ENCODE measurements at regions not wholly inside any gene's neighbourhood (a gene's known extent, or its start where the extent isn't known, plus 50 kb on each side); places are given as distances from the start of the nearest gene placed in this dataset.
"Not testable (repeated sequence)": the region's sequence is repeated elsewhere in the genome, so short reads cannot be mapped to it uniquely, and the experiment has no call there.

DNA sequence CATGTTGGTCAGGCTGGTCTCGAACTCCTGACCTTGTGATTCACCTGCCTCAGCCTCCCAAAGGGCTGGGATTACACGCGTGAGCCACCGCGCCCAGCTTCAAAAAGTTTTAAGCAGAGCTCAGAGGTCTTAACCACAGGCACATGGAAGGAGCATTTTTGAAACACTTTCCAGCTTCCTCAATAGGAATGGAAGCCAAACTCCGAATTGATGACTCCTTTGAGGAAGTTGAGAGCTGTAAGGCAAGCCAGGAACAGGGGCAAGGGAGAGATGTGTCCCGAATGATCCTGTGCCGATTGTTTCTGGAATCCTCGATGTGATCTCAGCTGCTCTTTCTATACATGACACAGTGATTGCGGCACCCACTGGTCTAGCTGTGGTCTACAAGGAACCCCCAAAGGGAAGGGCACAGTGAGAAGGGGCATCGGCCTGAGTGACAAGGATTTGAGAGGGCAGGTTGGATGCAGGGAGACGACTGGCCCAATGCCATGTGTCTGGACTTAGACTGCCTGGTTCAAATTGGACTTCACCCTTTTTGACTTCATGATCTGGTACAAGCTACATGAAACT is 116.2 kb downstream of the ADRA2C start:
- not testable (repeated sequence) for DNase-seq

DNA sequence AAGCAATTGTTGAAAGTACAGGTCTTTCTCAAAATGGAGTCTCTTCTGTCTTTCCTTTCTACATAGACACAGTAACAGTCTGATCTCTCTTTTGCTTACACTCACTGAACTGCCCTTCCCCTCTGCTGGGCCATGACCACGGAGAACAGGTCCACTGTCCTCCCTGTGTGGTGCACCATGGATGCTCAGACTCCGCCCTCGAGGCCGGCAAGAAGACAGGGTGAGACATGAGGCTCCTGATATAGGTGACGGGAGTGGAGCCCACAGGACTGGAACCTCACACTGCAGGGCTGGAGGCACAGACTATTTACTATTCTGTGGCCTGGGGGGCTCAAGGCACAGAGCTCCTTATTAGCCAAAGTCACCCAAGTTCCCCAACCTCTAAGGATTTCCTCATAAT is 118.1 kb downstream of the ADRA2C start:
- DNase-seq, result not testable (repeated sequence)

- DNase-seq, result not testable (repeated sequence)
Measured at GRCh38 chr4:3893590-3893989, 127.4 kb downstream of the ADRA2C start.

DNA sequence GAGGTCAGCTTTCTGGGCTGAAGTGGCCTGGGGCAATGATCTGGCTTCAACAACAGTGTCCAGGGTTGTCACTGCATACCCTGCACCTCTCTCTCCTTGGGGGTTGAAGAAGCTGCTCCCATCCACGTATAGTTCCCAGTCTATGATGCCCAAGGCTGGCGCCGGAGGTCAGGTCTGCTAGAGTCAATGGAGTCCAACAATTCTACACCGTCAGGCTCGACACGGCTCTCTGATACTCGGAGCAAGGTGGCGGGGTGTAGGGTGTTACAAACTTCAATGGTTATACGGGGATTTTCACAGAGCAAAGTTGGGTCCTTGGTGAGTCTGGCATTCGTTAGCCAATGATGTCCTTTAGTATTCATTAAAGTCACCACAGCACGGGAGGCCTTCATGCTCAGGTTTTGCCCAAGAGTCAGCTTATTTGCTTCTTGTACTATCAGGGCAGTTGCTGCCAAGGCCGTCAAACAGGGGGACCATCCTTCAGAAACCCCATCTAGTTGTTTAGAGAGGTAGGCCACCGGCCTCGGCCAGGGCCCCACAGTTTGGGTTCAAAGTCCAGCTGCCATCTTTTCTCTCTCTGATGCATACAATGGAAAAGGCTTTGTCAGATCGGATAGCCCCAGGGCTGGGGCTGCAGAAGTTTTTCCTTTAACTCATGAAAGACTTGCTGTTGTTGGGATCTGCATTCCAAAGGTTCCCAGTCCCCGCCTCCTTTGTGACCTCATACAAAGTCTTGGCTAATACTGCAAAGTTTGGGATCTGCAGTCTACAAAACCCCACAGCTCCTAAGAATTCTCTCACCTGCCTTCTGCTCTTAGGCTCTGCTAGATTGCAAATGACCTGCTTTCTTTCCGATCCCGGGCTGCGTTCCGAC is 128.1 kb downstream of the ADRA2C start:
- DNase-seq, result not testable (repeated sequence)

- no peak for DNase-seq
Measured at GRCh38 chr4:3896441-3896840, 130.3 kb downstream of the ADRA2C start.

- not testable (repeated sequence) for DNase-seq
Measured at GRCh38 chr4:3896871-3897578, 130.8 kb downstream of the ADRA2C start.

GRCh38 chr4:3898098-3898497 is 131.9 kb downstream of the ADRA2C start:
- no peak for DNase-seq

GRCh38 chr4:3898928-3899327 is 132.7 kb downstream of the ADRA2C start:
- DNase-seq, result not testable (repeated sequence)

DNA sequence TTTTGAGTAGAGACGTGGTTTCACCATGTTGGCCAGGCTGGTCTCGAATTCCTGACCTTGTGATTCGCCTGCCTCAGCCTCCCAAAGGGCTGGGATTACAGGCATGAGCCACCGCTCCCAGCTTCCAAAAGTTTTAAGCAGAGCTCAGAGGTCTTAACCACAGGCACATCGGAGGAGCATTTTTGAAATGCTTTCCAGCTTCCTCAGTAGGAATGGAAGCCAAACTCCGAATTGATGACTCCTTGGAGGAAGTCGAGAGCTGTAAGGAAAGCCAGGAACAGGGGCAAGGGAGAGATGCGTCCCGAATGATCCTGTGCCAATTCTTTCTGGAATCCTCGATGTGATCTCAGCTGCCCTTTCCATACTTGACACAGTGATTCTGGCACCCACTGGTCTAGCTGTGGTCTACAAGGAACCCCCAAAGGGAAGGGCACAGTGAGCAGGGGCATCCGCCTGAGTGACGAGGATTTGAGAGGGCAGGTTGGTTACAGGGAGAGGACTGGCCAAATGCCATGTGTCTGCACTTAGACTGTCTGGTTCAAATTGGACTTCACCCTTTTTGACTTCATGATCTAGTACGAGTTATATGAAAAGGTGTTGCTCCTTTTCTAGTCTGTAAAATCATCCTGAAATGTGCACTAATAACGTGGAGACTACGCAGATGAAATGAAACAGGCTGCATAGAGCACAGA is 138.2 kb downstream of the ADRA2C start:
- DNase-seq, result not testable (repeated sequence)

- DNase-seq, result not testable (repeated sequence)
Measured at GRCh38 chr4:3909616-3910015, 143.4 kb downstream of the ADRA2C start.

DNA sequence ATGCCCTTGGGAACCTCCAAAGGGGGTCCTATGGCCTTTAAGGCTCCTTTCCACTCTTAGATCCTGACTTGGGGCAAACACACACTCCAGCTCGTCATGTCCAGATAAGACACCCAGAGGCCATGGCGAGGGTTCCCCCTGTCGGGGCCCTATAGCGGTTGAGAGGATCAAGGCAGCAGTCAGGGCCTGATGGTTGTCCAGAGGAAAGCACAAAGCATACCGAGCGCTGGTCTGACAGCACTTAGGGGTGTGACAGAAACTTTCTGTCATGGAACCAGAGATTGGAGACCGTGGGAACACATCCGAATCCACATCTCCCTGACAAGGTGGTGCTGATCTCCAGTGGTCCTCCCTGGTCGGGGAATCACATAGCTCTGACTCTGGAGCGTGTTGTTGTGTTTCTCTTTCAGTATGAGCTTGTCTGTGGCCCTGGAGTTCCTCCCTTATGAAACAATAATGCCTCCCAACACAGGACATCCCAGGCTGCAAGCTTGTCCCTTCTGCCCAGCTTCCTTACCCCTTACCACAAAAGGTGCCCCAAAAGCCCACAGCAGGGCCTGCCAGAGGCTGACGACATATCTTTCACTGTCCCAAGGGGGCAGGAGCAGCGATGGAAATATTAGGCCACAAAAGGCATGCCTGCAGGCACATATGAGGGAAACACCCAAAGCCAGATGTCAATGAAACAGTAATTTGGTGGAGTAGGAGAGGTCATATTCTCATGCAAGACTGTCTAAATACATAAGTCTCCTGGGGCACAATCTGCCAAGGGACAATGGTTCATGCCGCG is 144.2 kb downstream of the ADRA2C start:
- DNase-seq, result not testable (repeated sequence)

- no peak for DNase-seq
Measured at GRCh38 chr4:3911252-3911856, 145.2 kb downstream of the ADRA2C start.

DNA sequence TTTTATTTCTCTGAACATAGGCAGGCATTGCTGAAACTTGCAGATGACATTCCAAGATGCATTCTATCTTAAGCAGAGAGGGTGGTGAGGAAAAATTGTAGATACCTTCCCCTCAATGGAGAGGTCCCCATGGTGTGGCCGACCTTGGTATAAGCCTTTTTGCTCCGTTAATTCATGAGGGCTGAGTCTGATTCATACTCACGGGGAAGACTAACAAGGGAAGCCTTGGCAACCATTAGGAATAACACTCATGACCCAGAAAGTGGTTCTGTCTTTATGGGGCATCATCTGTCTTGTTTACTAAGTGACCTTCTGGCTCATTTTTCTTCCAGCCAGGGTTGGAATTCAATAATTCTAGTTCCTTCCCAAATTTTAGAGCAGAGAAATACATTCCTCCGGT is 148.3 kb downstream of the ADRA2C start:
- not testable (repeated sequence) for DNase-seq

- not testable (repeated sequence) for DNase-seq
Measured at GRCh38 chr4:3919509-3919908, 153.3 kb downstream of the ADRA2C start.

DNA sequence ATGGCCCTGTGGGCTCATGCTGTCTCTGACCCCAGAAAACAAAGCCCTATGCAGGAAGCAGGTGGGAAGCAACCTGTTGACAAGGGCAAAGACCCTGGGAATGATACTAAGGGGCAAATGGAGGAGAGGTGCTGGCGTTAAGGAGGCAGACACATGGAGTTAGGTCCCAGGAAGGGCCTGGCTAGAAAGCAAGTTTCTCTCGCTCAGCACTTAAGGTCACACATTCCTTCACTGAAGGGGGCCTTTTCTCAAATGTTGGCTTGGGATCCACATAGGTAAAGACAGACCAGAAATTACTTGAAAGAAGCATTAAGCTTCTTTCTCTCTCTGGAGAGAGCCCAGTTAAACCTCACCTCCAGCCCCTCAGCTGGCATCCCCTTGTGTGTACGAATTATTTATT is 155.7 kb downstream of the ADRA2C start:
- not testable (repeated sequence) for DNase-seq

DNA sequence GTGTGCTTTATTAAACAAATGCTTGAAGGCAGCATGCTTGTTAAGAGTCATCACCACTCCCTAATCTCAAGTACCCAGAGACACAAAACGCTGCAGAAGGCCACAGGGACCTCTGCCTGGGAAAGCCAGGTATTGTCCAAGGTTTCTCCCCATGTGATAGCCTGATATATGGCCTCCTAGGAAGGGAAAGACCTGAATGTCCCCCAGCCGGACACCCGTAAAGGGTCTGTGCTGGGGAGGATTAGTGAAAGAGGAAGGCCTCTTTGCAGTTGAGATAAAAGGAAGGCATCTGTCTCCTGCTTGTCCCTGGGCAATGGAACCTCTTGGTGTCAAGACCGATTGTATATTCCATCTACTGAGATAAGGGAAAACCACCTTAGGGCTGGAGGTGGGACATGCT is 159.7 kb downstream of the ADRA2C start:
- not testable (repeated sequence) for DNase-seq

GRCh38 chr4:3926271-3926670 is 160.1 kb downstream of the ADRA2C start:
- DNase-seq, result not testable (repeated sequence)

DNA sequence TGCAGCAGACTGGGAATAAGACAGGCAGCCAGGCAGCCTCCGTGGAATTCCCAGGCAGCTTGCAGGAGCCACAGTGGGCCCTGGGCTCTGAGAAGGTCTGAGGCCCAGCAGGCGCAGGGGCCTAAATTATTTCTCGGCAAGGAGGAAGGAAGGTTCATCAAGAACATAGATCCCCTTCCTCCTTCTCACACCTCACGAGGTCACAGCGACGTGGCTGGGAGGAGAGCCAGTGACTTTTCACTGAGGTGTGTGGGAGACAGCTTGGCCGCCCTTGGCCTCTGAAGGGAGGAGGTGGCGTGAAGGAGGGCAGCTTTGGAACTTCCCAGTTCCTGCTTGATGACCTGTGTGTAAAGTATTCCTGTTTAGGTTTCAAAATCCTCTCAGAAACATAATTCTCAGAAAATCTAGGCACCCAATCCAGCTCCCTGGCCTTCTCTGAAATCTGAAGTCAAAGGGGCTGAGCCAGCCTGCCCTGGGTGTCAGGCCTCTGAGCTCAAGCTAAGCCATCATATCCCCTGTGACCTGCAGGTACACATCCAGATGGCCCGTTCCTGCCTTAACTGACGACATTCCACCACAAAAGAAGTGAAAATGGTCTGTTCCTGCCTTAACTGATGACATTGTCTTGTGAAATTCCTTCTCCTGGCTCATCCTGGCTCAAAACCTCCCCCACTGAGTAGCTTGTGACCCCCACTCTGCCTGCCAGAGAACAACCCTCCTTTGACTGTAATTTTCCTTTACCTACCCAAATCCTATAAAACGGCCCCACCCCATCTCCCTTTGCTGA is 161.0 kb downstream of the ADRA2C start:
- not testable (repeated sequence) for DNase-seq

- DNase-seq, result not testable (repeated sequence)
Measured at GRCh38 chr4:3929431-3929830, 163.2 kb downstream of the ADRA2C start.

GRCh38 chr4:3932734-3933133 is 166.5 kb downstream of the ADRA2C start:
- not testable (repeated sequence) for DNase-seq

DNA sequence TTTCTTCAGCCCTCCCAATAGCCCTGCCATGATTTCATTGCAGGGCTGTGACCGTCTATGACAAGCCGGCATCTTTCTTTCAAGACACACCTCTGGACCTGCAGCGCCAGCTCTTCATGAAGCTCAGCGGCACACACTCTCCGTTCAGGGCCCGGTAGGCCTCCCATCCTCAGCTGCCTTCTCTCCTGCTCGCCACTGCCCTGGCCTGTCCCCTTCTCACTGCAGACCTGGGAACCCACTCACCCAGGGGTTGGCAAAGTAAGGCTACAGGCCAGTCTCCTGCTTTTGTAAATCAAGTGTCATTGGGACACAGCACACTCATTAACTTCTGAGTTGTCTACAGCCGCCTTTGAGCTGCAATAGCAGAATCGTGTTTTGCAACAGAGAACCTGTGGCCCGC is 169.2 kb downstream of the ADRA2C start:
- not testable (repeated sequence) for DNase-seq

Data from MV-4-11 (cell line).